Smooth muscle cell (in vitro differentiated cells): ENCODE measurements at regions not wholly inside any gene's neighbourhood (a gene's known extent, or its start where the extent isn't known, plus 50 kb on each side); places are given as distances from the start of the nearest gene placed in this dataset.

Experiments
- DNase-seq: peaks from one replicate; lab custom pipeline; 2025; ENCODE audit not compliant: unreplicated experiment; lab: John Stamatoyannopoulos, UW
- H2AFZ ChIP-seq: fragments of 200-600 bp; sonication (generic); 2 replicates; pipeline ENCODE4 v1.6.0; 2016; ENCODE audit warnings: antibody characterized with exemption, low read depth, mild to moderate bottlenecking
- H3F3A ChIP-seq: fragments of 200-600 bp; sonication (generic); 2 replicates; pipeline ENCODE4 v1.6.0; 2017; ENCODE audit warnings: antibody characterized with exemption, low read depth
- H3K27ac ChIP-seq: fragments of 200-600 bp; sonication (generic); 2 replicates; pipeline ENCODE4 v1.5.1; 2016; ENCODE audit warnings: low read depth, mild to moderate bottlenecking
- H3K27me3 ChIP-seq: fragments of 200-600 bp; sonication (generic); 2 replicates; pipeline ENCODE4 v1.6.1; 2016; ENCODE audit warnings: low read depth, mild to moderate bottlenecking
- H3K36me3 ChIP-seq: fragments of 200-600 bp; sonication (generic); 2 replicates; pipeline ENCODE4 v1.5.1; 2016; ENCODE audit warnings: low read depth
- H3K4me1 ChIP-seq: fragments of 200-600 bp; sonication (generic); 2 replicates; pipeline ENCODE4 v1.5.1; 2016; ENCODE audit warnings: low read depth
- H3K4me2 ChIP-seq: fragments of 200-600 bp; sonication (generic); 2 replicates; pipeline ENCODE4 v1.6.0; 2016; ENCODE audit warnings: mild to moderate bottlenecking
- H3K4me3 ChIP-seq: fragments of 200-600 bp; sonication (generic); 2 replicates; pipeline ENCODE4 v1.5.1; 2016; ENCODE audit warnings: mild to moderate bottlenecking
- H3K79me2 ChIP-seq: fragments of 200-600 bp; sonication (generic); 2 replicates; pipeline ENCODE4 v1.6.0; 2016; ENCODE audit warnings: low read depth, mild to moderate bottlenecking
- H3K9ac ChIP-seq: fragments of 200-600 bp; sonication (generic); 2 replicates; pipeline ENCODE4 v1.6.0; 2016; ENCODE audit warnings: low read depth
- H3K9me3 ChIP-seq: fragments of 200-600 bp; sonication (generic); replicated peaks from 2 replicates; pipeline ENCODE4 v1.5.1; 2016; ENCODE audit warnings: low read depth
- H4K20me1 ChIP-seq: fragments of 200-600 bp; sonication (generic); 2 replicates; pipeline ENCODE4 v1.6.0; 2016; ENCODE audit warnings: low read depth
- CTCF ChIP-seq: fragments of 200-600 bp; sonication (generic); IDR thresholded peaks from 2 replicates; pipeline ENCODE4 v1.5.1; 2017; ENCODE audit warnings: borderline replicate concordance, mild to moderate bottlenecking, antibody characterized with exemption; ENCODE audit not compliant: insufficient read depth, poor library complexity, severe bottlenecking
- WGBS: methylation state at CpG from one replicate; pipeline ENCODE4 v1.1.7; 2016; ENCODE audit warnings: low lambda C conversion rate; 5-methylcytosine and 5-hydroxymethylcytosine counted together

GRCh38 chr13:33351319-33351718 is 65.8 kb upstream of the STARD13 start:
- Histone ChIP-seq H3K79me2 (peaks cover 18% of the 10 kb centered on the region), H3K4me1 (peaks cover 5% of the 10 kb centered on the region), H3K4me2 (peak overlapping the region; percentile 96), H4K20me1 (no peaks in the 10 kb centered on the region), H3K27me3 (no peaks in the 10 kb centered on the region), H3K36me3 (no peaks in the 10 kb centered on the region), H2AFZ (no peak overlapping the region), H3F3A (peaks cover 5% of the 10 kb centered on the region), H3K9me3 (no peaks in the 10 kb centered on the region), H3K9ac (no peak overlapping the region), H3K4me3 (peak overlapping the region; percentile 82), H3K27ac (no peak overlapping the region)
- TF ChIP-seq CTCF: no peak
- 66% methylated on average over 2 of the region's 2 CpGs for WGBS
- no peak for DNase-seq

GRCh38 chr13:33352041-33352440 is 66.5 kb upstream of the STARD13 start:
- H3K27ac ChIP-seq: no peak overlapping the region
- H3K9me3 ChIP-seq: no peaks in the 10 kb centered on the region
- WGBS: 89% methylated on average over 5 of the region's 5 CpGs
- TF ChIP-seq CTCF: no peak
- no peaks in the 10 kb centered on the region for H4K20me1 ChIP-seq
- H3K36me3 ChIP-seq: no peaks in the 10 kb centered on the region
- H3K4me3 ChIP-seq: no peak overlapping the region
- peaks cover 5% of the 10 kb centered on the region for H3K4me1 ChIP-seq
- H3F3A ChIP-seq: peaks cover 5% of the 10 kb centered on the region
- H2AFZ ChIP-seq: no peak overlapping the region
- H3K79me2 ChIP-seq: peaks cover 14% of the 10 kb centered on the region
- H3K4me2 ChIP-seq: no peak overlapping the region
- H3K27me3 ChIP-seq: no peaks in the 10 kb centered on the region
- DNase-seq: no peak
- no peak overlapping the region for H3K9ac ChIP-seq

GRCh38 chr13:33352526-33352925 is 67.0 kb upstream of the STARD13 start:
- Histone ChIP-seq H3K4me3 (no peak overlapping the region), H3K36me3 (no peaks in the 10 kb centered on the region), H3K27me3 (no peaks in the 10 kb centered on the region), H2AFZ (no peak overlapping the region), H3K4me2 (no peak overlapping the region), H3K27ac (no peak overlapping the region), H3K4me1 (peaks cover 5% of the 10 kb centered on the region), H4K20me1 (no peaks in the 10 kb centered on the region), H3F3A (peaks cover 5% of the 10 kb centered on the region), H3K79me2 (peaks cover 9% of the 10 kb centered on the region), H3K9ac (no peak overlapping the region), H3K9me3 (no peaks in the 10 kb centered on the region)
- no peak for TF ChIP-seq CTCF
- no peak for DNase-seq
- 98% methylated on average over 5 of the region's 5 CpGs for WGBS

- no peak overlapping the region for H3K27ac ChIP-seq
- 88% methylated on average over 4 of the region's 4 CpGs for WGBS
- H2AFZ ChIP-seq: no peak overlapping the region
These were observed 67.7 kb upstream of the STARD13 start for GRCh38 chr13:33353210-33353609.

More at GRCh38 chr13:33353210-33353609, 67.7 kb upstream of the STARD13 start:
- Histone ChIP-seq H3K9me3 (no peaks in the 10 kb centered on the region), H3K79me2 (peaks cover 5% of the 10 kb centered on the region), H3K27me3 (no peaks in the 10 kb centered on the region), H3K9ac (no peak overlapping the region), H3K4me2 (no peak overlapping the region), H3K36me3 (no peaks in the 10 kb centered on the region), H3F3A (peaks cover 5% of the 10 kb centered on the region), H3K4me3 (no peak overlapping the region), H4K20me1 (no peaks in the 10 kb centered on the region), H3K4me1 (peaks cover 2% of the 10 kb centered on the region)
- no peak for TF ChIP-seq CTCF
- DNase-seq: no peak
